ENCODE measurements at regions not wholly inside any gene's neighbourhood (a gene's known extent, or its start where the extent isn't known, plus 50 kb on each side); places are given as distances from the start of the nearest gene placed in this dataset.

- H3K4me3 ChIP-seq (ENCODE audit: low read depth, low read length), result no peak overlapping the region
- no peaks in the 10 kb centered on the region for H3K36me3 ChIP-seq (ENCODE audit: control insufficient read depth, insufficient read depth, low read length)
- TF ChIP-seq, protein P1, sequence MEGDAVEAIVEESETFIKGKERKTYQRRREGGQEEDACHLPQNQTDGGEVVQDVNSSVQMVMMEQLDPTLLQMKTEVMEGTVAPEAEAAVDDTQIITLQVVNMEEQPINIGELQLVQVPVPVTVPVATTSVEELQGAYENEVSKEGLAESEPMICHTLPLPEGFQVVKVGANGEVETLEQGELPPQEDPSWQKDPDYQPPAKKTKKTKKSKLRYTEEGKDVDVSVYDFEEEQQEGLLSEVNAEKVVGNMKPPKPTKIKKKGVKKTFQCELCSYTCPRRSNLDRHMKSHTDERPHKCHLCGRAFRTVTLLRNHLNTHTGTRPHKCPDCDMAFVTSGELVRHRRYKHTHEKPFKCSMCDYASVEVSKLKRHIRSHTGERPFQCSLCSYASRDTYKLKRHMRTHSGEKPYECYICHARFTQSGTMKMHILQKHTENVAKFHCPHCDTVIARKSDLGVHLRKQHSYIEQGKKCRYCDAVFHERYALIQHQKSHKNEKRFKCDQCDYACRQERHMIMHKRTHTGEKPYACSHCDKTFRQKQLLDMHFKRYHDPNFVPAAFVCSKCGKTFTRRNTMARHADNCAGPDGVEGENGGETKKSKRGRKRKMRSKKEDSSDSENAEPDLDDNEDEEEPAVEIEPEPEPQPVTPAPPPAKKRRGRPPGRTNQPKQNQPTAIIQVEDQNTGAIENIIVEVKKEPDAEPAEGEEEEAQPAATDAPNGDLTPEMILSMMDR (IDR thresholded peaks at IDR 0.05; ENCODE audit: insufficient read depth, low read depth, low read length), result no peak
- POLR2A ChIA-PET, result no interaction called here
- no peak for DNase-seq (ENCODE audit: low read depth)
- CTCF ChIA-PET, result interaction anchor here (1.4 to 1.8 kb wide), 2 partner anchors 12 to 34 kb away, joined by 3 to 5 read pairs; no protein-coding TSS in a partner anchor
- H3K27me3 ChIP-seq (ENCODE audit: control insufficient read depth, insufficient read depth, low read length), result peaks cover 9% of the 10 kb centered on the region
Measured at GRCh38 chr10:75295868-75296441, 60.2 kb upstream of the COMTD1 start.

DNA sequence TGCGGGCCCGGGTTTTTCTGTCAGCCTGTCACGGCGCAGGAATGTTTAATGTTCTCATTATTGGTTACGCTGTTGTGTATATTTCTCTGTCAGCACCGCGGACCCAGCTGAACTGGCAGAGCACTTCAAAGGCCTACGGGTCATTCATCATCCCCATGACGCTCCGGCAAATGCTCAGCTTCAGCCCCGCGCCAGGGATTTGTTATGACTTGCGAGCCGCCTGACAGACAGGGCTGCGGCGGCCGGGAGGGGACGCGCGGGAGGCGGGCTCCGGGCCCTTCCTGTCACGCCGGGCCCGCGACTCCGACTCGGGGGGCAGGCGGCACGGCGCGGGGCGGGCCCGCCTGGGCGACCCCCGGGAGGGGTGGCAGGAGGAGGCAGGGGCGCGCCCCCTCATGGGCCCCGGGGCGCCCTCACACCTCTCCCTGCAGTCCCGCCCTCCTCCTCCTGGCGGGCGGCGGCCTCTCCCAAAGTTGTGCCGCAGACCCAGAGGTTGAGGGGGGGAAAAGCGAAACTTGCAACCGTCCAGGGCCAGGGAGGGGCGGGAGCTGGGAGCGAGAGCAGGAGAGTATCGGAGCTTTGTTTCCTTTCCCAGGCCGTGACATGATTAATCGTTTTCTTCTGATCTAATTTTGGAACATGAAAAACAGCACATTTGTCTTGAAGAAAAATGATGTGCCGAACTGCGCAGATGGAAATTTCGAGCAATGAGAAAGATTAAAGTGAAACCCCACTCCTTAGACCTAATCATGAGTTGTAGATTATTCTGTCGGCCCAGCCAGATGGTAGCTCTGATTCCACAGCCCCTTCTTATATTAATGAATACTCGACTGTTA is 59.3 kb upstream of the COMTD1 start:
- peak overlapping the region; percentile 49 for H3K4me3 ChIP-seq (ENCODE audit: low read depth, low read length)
- TF ChIP-seq, protein P1 (IDR thresholded peaks at IDR 0.05; ENCODE audit: insufficient read depth, low read depth, low read length), result peak; percentile 24
- DNase-seq (ENCODE audit: low read depth), result peak; percentile 14
- H3K27me3 ChIP-seq (ENCODE audit: control insufficient read depth, insufficient read depth, low read length), result peaks cover 11% of the 10 kb centered on the region
- ChIA-PET CTCF (interaction anchor here (1.4 to 1.8 kb wide), 2 partner anchors 11 to 33 kb away, joined by 3 to 5 read pairs; no protein-coding TSS in a partner anchor), POLR2A (no interaction called here)
- H3K36me3 ChIP-seq (ENCODE audit: control insufficient read depth, insufficient read depth, low read length), result no peaks in the 10 kb centered on the region

DNA sequence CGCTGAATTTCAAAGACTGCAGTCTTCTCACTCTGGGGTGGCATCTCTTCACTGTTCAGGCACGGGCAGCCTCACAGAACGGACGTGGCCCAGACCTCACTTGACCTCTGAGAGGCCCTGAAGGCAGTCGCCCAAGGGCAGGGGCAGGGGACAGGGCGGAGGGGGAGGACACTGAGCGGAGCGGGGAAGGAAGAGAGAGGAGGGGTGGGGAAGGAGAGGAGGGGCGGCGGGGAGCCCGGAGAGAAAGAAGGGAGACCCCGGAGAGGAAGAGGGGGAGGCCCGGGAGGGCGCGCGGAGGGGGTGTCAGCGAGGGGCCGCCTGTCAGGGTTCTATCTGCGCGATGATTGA is 58.7 kb upstream of the COMTD1 start:
- ChIA-PET POLR2A (no interaction called here), CTCF (interaction anchor here (1.3 to 1.8 kb wide), 3 partner anchors 10 to 33 kb away, joined by 3 to 5 read pairs (median 3); no protein-coding TSS in a partner anchor)

GRCh38 chr10:75294031-75294437 is 58.3 kb upstream of the COMTD1 start:
- Histone ChIP-seq H3K4me3 (ENCODE audit: low read depth, low read length) (no peak overlapping the region), H3K27me3 (ENCODE audit: control insufficient read depth, insufficient read depth, low read length) (peaks cover 11% of the 10 kb centered on the region), H3K36me3 (ENCODE audit: control insufficient read depth, insufficient read depth, low read length) (no peaks in the 10 kb centered on the region)
- TF ChIP-seq, protein P1 (IDR thresholded peaks at IDR 0.05; ENCODE audit: insufficient read depth, low read depth, low read length), result no peak
- POLR2A ChIA-PET, result no interaction called here
- no peak for DNase-seq (ENCODE audit: low read depth)
- CTCF ChIA-PET, result interaction anchor here (1.3 kb wide), 1 partner anchor 11 kb away, joined by 3 read pairs; no protein-coding TSS in a partner anchor

More for the DNA sequence above, 58.7 kb upstream of the COMTD1 start:
- Histone ChIP-seq H3K27me3 (ENCODE audit: control insufficient read depth, insufficient read depth, low read length) (peaks cover 11% of the 10 kb centered on the region), H3K36me3 (ENCODE audit: control insufficient read depth, insufficient read depth, low read length) (no peaks in the 10 kb centered on the region), H3K4me3 (ENCODE audit: low read depth, low read length) (peak overlapping the region; percentile 49)
- DNase-seq (ENCODE audit: low read depth), result no peak
- TF ChIP-seq, protein P1 (IDR thresholded peaks at IDR 0.05; ENCODE audit: insufficient read depth, low read depth, low read length), result no peak

GRCh38 chr10:75293446-75293820 is 57.7 kb upstream of the COMTD1 start:
- CTCF ChIA-PET, result interaction anchor here (1.3 kb wide), 1 partner anchor 11 kb away, joined by 3 read pairs; no protein-coding TSS in a partner anchor

More at GRCh38 chr10:75293446-75293820, 57.7 kb upstream of the COMTD1 start:
- H3K27me3 ChIP-seq (ENCODE audit: control insufficient read depth, insufficient read depth, low read length), result peaks cover 12% of the 10 kb centered on the region
- H3K36me3 ChIP-seq (ENCODE audit: control insufficient read depth, insufficient read depth, low read length), result no peaks in the 10 kb centered on the region
- no peak overlapping the region for H3K4me3 ChIP-seq (ENCODE audit: low read depth, low read length)
- TF ChIP-seq, protein P1 (IDR thresholded peaks at IDR 0.05; ENCODE audit: insufficient read depth, low read depth, low read length), result no peak
- no peak for DNase-seq (ENCODE audit: low read depth)
- POLR2A ChIA-PET, result no interaction called here

Measured in BJ (cell line).